H9 (cell line): ENCODE measurements at regions not wholly inside any gene's neighbourhood (a gene's known extent, or its start where the extent isn't known, plus 50 kb on each side); places are given as distances from the start of the nearest gene placed in this dataset.

ENCODE experiments used
- DNase-seq: peaks from one replicate; pipeline ENCODE4 v3.0.0-alpha.2; 2017
- H2AFZ ChIP-seq: one replicate; pipeline ENCODE4 v1.6.1; 2013; ENCODE audit warnings: mild to moderate bottlenecking, low read length, control low read depth, moderate library complexity
- H2AK5ac ChIP-seq: 2 replicates; pipeline ENCODE4 v1.6.1; 2013; ENCODE audit warnings: low read length, control low read depth, mixed read lengths; ENCODE audit not compliant: insufficient read length
- H2BK120ac ChIP-seq: one replicate; pipeline ENCODE4 v1.6.1; 2013; ENCODE audit warnings: low read depth, mild to moderate bottlenecking, low read length, control low read depth, inconsistent platforms; ENCODE audit not compliant: poor library complexity, severe bottlenecking
- H2BK12ac ChIP-seq: 2 replicates; pipeline ENCODE4 v1.6.1; 2013; ENCODE audit warnings: low read length, control low read depth, mixed read lengths, low read depth; ENCODE audit not compliant: insufficient read length
- H2BK15ac ChIP-seq: 2 replicates; pipeline ENCODE4 v1.6.1; 2013; ENCODE audit warnings: low read depth, low read length, control low read depth
- H2BK20ac ChIP-seq: one replicate; pipeline ENCODE4 v1.6.1; 2013; ENCODE audit warnings: low read depth, mild to moderate bottlenecking, low read length, control low read depth, inconsistent platforms; ENCODE audit not compliant: poor library complexity, severe bottlenecking
- H2BK5ac ChIP-seq: 2 replicates; pipeline ENCODE4 v1.6.1; 2013; ENCODE audit warnings: low read length, control low read depth, mixed read lengths; ENCODE audit not compliant: insufficient read length
- H3K14ac ChIP-seq: 2 replicates; pipeline ENCODE4 v1.6.1; 2013; ENCODE audit warnings: low read length, control low read depth; ENCODE audit not compliant: insufficient read depth
- H3K18ac ChIP-seq: 2 replicates; pipeline ENCODE4 v1.6.1; 2013; ENCODE audit warnings: low read depth, mild to moderate bottlenecking, mixed read lengths, low read length, control low read depth; ENCODE audit not compliant: insufficient read length
- H3K23ac ChIP-seq: 2 replicates; pipeline ENCODE4 v1.6.1; 2013; ENCODE audit warnings: low read length, control low read depth, mixed read lengths, low read depth; ENCODE audit not compliant: insufficient read length
- H3K23me2 ChIP-seq: 2 replicates; pipeline ENCODE4 v1.6.1; 2013; ENCODE audit warnings: low read depth, mild to moderate bottlenecking, mixed read lengths, low read length, control low read depth; ENCODE audit not compliant: insufficient read length, poor library complexity, severe bottlenecking
- H3K27ac ChIP-seq: 2 replicates; pipeline ENCODE4 v1.5.1; 2013; ENCODE audit warnings: low read length, control low read depth, mixed read lengths, low read depth; ENCODE audit not compliant: insufficient read length
- H3K27me3 ChIP-seq: 2 replicates; pipeline ENCODE4 v1.6.1; 2013; ENCODE audit warnings: low read length, control low read depth, inconsistent platforms; ENCODE audit not compliant: insufficient read depth
- H3K4ac ChIP-seq: 2 replicates; pipeline ENCODE4 v1.6.1; 2013; ENCODE audit warnings: low read depth, mild to moderate bottlenecking, control low read depth, inconsistent platforms, low read length, moderate library complexity
- H3K4me1 ChIP-seq: 2 replicates; pipeline ENCODE4 v1.6.1; 2013; ENCODE audit warnings: low read length, control low read depth, inconsistent platforms; ENCODE audit not compliant: insufficient read depth
- H3K4me2 ChIP-seq: 2 replicates; pipeline ENCODE4 v1.6.1; 2013; ENCODE audit warnings: low read length, control low read depth, mixed read lengths; ENCODE audit not compliant: insufficient read length, insufficient read depth
- H3K56ac ChIP-seq: 2 replicates; pipeline ENCODE4 v1.6.1; 2013; ENCODE audit warnings: low read depth, mild to moderate bottlenecking, mixed read lengths, low read length, control low read depth; ENCODE audit not compliant: insufficient read length
- H3K79me1 ChIP-seq: 2 replicates; pipeline ENCODE4 v1.6.1; 2013; ENCODE audit warnings: low read depth, mild to moderate bottlenecking, moderate library complexity, low read length, control low read depth, inconsistent platforms; ENCODE audit not compliant: insufficient read depth, poor library complexity, severe bottlenecking
- H3K79me2 ChIP-seq: 2 replicates; pipeline ENCODE4 v1.6.1; 2013; ENCODE audit warnings: low read length, control low read depth, inconsistent platforms; ENCODE audit not compliant: insufficient read depth
- H3K9ac ChIP-seq: 2 replicates; pipeline ENCODE4 v1.6.1; 2013; ENCODE audit warnings: low read length, control low read depth, mixed read lengths; ENCODE audit not compliant: insufficient read length; ENCODE audit errors: extremely low read depth
- H3K9me3 ChIP-seq: one replicate; pipeline ENCODE4 v1.6.1; 2013; ENCODE audit warnings: low read depth, low read length, inconsistent platforms; ENCODE audit not compliant: control insufficient read depth
- H3T11ph ChIP-seq: one replicate; pipeline ENCODE4 v1.6.1; 2013; ENCODE audit warnings: mild to moderate bottlenecking, low read length, control low read depth, inconsistent platforms
- H4K20me1 ChIP-seq: one replicate; pipeline ENCODE4 v1.6.1; 2013; ENCODE audit not compliant: control insufficient read depth, insufficient read length, insufficient read depth
- H4K5ac ChIP-seq: 2 replicates; pipeline ENCODE4 v1.6.1; 2013; ENCODE audit warnings: low read depth, mild to moderate bottlenecking, mixed read lengths, low read length, control low read depth; ENCODE audit not compliant: insufficient read length
- H4K8ac ChIP-seq: replicated peaks from 2 replicates; pipeline ENCODE4 v1.6.1; 2013; ENCODE audit warnings: low read length, control low read depth, mixed read lengths, low read depth; ENCODE audit not compliant: insufficient read length
- H4K91ac ChIP-seq: 2 replicates; pipeline ENCODE4 v1.6.1; 2013; ENCODE audit warnings: low read depth, mild to moderate bottlenecking, moderate library complexity, mixed read lengths, low read length, control low read depth; ENCODE audit not compliant: insufficient read length
- H3K27ac Mint-ChIP-seq, 3 experiments: 2 replicates in 2 of 3; 3 replicates in 1 of 3; pipeline ENCODE4 v1.8.0; 2020 to 2021; ENCODE audit warnings: mixed read lengths in 3 of 3, mild to moderate bottlenecking in 1 of 3, moderate library complexity in 1 of 3
- H3K27me3 Mint-ChIP-seq: 2 replicates; pipeline ENCODE4 v1.8.0; 2021; ENCODE audit warnings: low read depth, mild to moderate bottlenecking, moderate library complexity, mixed read lengths
- H3K36me3 Mint-ChIP-seq, 3 experiments: 2 replicates in 2 of 3; 3 replicates in 1 of 3; pipeline ENCODE4 v1.8.0; 2020 to 2021; ENCODE audit warnings: low read depth in 3 of 3, mixed read lengths in 3 of 3; ENCODE audit not compliant: insufficient read depth in 1 of 3
- H3K4me1 Mint-ChIP-seq, 2 experiments: 2 replicates each; pipeline ENCODE4 v1.8.0; 2020; ENCODE audit warnings: mixed read lengths in 2 of 2
- H3K4me3 Mint-ChIP-seq, 2 experiments: 2 replicates in 1 of 2; 3 replicates in 1 of 2; pipeline ENCODE4 v1.8.0; 2020 to 2021; ENCODE audit warnings: mild to moderate bottlenecking in 2 of 2, mixed read lengths in 2 of 2, moderate library complexity in 1 of 2
- H3K9me3 Mint-ChIP-seq, 2 experiments: 2 replicates in 1 of 2; 3 replicates in 1 of 2; pipeline ENCODE4 v1.8.0; 2020; ENCODE audit warnings: mild to moderate bottlenecking in 2 of 2, mixed read lengths in 2 of 2, moderate library complexity in 1 of 2
- WGBS: extraction: QIAGEN DNeasy Blood & Tissue Kit; methylation state at CpG from one replicate; pipeline ENCODE4 v1.1.7; 2013; ENCODE audit warnings: missing lambda C conversion rate, low lambda C conversion rate, mixed read lengths; ENCODE audit not compliant: insufficient read length; ENCODE audit errors: extremely low coverage; 5-methylcytosine and 5-hydroxymethylcytosine counted together
- TF ChIP-seq, protein P1 (sequence below): fragments of 200-600 bp; sonication (generic); conservative IDR thresholded peaks from 3 replicates; pipeline ENCODE4 v1.8.0; 2021; ENCODE audit warnings: antibody characterized with exemption, mild to moderate bottlenecking

DNA sequence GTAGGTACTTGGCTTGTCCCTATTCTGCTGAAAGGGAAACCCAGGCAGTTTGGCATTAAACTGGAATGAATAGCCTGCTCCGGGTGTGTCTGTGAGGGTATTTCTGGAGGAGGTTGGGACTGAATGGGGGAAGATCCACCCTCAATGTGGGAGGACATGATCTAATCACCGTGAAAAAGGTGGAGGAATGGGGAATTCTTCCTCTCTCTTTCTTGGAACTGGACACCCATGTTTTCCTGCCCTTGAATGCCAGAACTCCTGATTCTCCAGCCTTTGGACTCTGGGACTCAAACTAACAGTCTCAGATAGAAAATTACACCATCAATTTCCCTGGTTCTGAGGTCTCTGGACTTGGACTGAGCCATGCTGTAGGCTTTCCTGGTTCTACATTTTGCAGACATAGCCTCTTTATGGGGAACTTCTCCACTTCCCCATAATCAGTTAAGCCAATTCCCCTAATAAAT lies 391.7 kb downstream of the EDEM1 start:
- no peak overlapping the region for H4K8ac ChIP-seq
- no peaks in the 10 kb centered on the region for H3K79me2 ChIP-seq
- no peak overlapping the region for H3K4ac ChIP-seq
- no peaks in the 10 kb centered on the region for H4K20me1 ChIP-seq
- TF ChIP-seq, protein P1, sequence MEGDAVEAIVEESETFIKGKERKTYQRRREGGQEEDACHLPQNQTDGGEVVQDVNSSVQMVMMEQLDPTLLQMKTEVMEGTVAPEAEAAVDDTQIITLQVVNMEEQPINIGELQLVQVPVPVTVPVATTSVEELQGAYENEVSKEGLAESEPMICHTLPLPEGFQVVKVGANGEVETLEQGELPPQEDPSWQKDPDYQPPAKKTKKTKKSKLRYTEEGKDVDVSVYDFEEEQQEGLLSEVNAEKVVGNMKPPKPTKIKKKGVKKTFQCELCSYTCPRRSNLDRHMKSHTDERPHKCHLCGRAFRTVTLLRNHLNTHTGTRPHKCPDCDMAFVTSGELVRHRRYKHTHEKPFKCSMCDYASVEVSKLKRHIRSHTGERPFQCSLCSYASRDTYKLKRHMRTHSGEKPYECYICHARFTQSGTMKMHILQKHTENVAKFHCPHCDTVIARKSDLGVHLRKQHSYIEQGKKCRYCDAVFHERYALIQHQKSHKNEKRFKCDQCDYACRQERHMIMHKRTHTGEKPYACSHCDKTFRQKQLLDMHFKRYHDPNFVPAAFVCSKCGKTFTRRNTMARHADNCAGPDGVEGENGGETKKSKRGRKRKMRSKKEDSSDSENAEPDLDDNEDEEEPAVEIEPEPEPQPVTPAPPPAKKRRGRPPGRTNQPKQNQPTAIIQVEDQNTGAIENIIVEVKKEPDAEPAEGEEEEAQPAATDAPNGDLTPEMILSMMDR, result no peak
- H3K9me3 ChIP-seq, result no peaks in the 10 kb centered on the region
- H3K56ac ChIP-seq, result no peak overlapping the region
- no peak overlapping the region for H3K4me3 Mint-ChIP-seq
- H3K27me3 ChIP-seq, result no peaks in the 10 kb centered on the region
- no peak overlapping the region for H2BK5ac ChIP-seq
- no peaks in the 10 kb centered on the region for H3K23me2 ChIP-seq
- no peaks in the 10 kb centered on the region; a peak in 1 of 7 replicates for H3K36me3 Mint-ChIP-seq
- H2AFZ ChIP-seq, result no peak overlapping the region
- no peak overlapping the region for H3T11ph ChIP-seq
- H3K23ac ChIP-seq, result no peak overlapping the region
- H3K4me1 Mint-ChIP-seq, result peaks cover 18 to 20% of the 10 kb centered on the region in 2 experiments
- H4K5ac ChIP-seq, result no peak overlapping the region
- no peak overlapping the region for H3K9ac ChIP-seq
- DNase-seq, result no peak
- H2BK120ac ChIP-seq, result no peak overlapping the region
- no CpG with 5 or more reads among the region's 2 CpGs for WGBS
- H4K91ac ChIP-seq, result no peak overlapping the region
- H3K9me3 Mint-ChIP-seq, result no peaks in the 10 kb centered on the region
- no peak overlapping the region for H3K27ac ChIP-seq
- H3K18ac ChIP-seq, result no peak overlapping the region
- H3K4me2 ChIP-seq, result no peak overlapping the region
- H2BK20ac ChIP-seq, result no peak overlapping the region
- no peaks in the 10 kb centered on the region for H3K27me3 Mint-ChIP-seq
- no peaks in the 10 kb centered on the region for H3K4me1 ChIP-seq
- H2BK15ac ChIP-seq, result no peak overlapping the region
- no peak overlapping the region for H3K14ac ChIP-seq
- no peak overlapping the region for H2AK5ac ChIP-seq
- H2BK12ac ChIP-seq, result no peak overlapping the region
- H3K27ac Mint-ChIP-seq, result no peak overlapping the region
- H3K79me1 ChIP-seq, result no peaks in the 10 kb centered on the region
